Pancreas (tissue), 10 donors: ENCODE measurements at regions not wholly inside any gene's neighbourhood (a gene's known extent, or its start where the extent isn't known, plus 50 kb on each side); places are given as distances from the start of the nearest gene placed in this dataset.
A peak's percentile ranks its signal among the peaks of the same experiment; 100 is the strongest.

Source experiments
- ATAC-seq, 4 donors: fragments of 200-7000 bp; cut with Tn5 transposase; one replicate each; pipeline versions ENCODE4 v1.8.0 to v1.9.1; 2020; ENCODE audit warnings: mild to moderate bottlenecking in 4 of 4, moderate library complexity in 4 of 4
- DNase-seq, 6 donors: peaks; one replicate each; pipeline ENCODE4 v3.0.0-alpha.2; 2020
- FAIRE-seq: peaks from 2 replicates; lab custom pipeline; 2012; peaks lifted over from hg19 to GRCh38; lab: Jason Lieb, UNC
- H3K27ac ChIP-seq, 4 donors: fragments of 200-600 bp; sonication (generic); 1 replicate in 3 of 4; 2 replicates in 1 of 4; pipeline versions ENCODE4 v1.5.0 to v1.8.0; 2020
- H3K27me3 ChIP-seq, 4 donors: fragments of 200-600 bp; one replicate each; pipeline ENCODE4 v1.8.0; 2021
- H3K36me3 ChIP-seq, 3 donors: fragments of 200-600 bp; sonication (generic) in 1 of 3; one replicate each; pipeline versions ENCODE4 v1.5.0 to v1.8.0; 2020 to 2021
- H3K4me1 ChIP-seq, 3 donors: fragments of 200-600 bp; one replicate each; pipeline ENCODE4 v1.8.0; 2021
- H3K4me3 ChIP-seq, 4 donors: fragments of 200-600 bp; sonication (generic) in 2 of 4; one replicate each; pipeline versions ENCODE4 v1.5.0 to v1.8.0; 2020 to 2021
- H3K9me3 ChIP-seq, 4 donors: fragments of 200-600 bp; one replicate each; pipeline ENCODE4 v1.8.0; 2021
- WGBS, 2 donors: extraction: QIAGEN DNeasy Blood & Tissue Kit; methylation state at CpG; one replicate each; pipeline ENCODE4 v1.1.7; 2013; 5-methylcytosine and 5-hydroxymethylcytosine counted together
- intact Hi-C, 3 donors: fragments of 100-400 bp; cut with DNase I; formaldehyde crosslinking; loops; one replicate each; pipeline versions ENCODE4 v1.11.1 to v1.14.2; 2022
- TF ChIP-seq, protein P1 (sequence below), 4 donors: fragments of 200-600 bp; sonication (generic) in 3 of 4; IDR thresholded peaks; one replicate each; pipeline versions ENCODE4 v1.5.0 to v1.8.0; 2021; ENCODE audit warnings: antibody characterized with exemption in 4 of 4
- donor health status: healthy with polysubstance abuse.
- donor health status: DM: no; HTN: no; CAD: no; lungs with moderate emphysema.
- donor health status: DM: no; HTN: no; CAD: no.
- donor health status: control.
- donor health status: control.
- donor health status: Bipolar disorder and iron deficiency.
- donor health status: DM: yes; HTN: yes; CAD: no.
- donor health status: DM: no; HTN: no; CAD: no.
- donor health status: DM: no; HTN: no; CAD: no.
- donor health status: DM: yes; HTN: yes; CAD: no.

DNA sequence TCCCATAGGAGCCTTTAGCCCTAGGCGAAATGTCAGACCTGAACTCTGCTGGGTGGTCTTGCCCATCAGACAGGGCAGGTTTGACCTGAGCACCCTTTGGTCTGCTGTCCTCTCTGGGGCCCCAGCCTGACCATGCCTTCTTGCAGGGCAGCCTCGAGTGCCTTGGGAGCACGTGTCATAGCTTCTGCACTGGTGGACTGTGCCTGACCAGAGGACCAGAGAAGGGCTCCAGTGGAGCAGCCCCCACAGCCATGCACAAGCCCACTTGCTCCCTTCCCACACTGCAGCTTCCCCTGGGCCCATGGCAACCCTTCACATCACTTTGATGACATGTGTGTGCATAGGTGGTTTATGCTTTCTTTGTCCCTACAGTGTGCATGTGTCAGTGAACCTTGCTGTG is 394.0 kb downstream of the TEX13C start:
- no peak for DNase-seq
- Histone ChIP-seq H3K27ac (no peak overlapping the region), H3K4me1 (no peaks in the 10 kb centered on the region), H3K27me3 (no peaks in the 10 kb centered on the region), H3K9me3 (no peaks in the 10 kb centered on the region), H3K36me3 (no peaks in the 10 kb centered on the region), H3K4me3 (no peak overlapping the region)
- ATAC-seq: no peak
- TF ChIP-seq, protein P1, sequence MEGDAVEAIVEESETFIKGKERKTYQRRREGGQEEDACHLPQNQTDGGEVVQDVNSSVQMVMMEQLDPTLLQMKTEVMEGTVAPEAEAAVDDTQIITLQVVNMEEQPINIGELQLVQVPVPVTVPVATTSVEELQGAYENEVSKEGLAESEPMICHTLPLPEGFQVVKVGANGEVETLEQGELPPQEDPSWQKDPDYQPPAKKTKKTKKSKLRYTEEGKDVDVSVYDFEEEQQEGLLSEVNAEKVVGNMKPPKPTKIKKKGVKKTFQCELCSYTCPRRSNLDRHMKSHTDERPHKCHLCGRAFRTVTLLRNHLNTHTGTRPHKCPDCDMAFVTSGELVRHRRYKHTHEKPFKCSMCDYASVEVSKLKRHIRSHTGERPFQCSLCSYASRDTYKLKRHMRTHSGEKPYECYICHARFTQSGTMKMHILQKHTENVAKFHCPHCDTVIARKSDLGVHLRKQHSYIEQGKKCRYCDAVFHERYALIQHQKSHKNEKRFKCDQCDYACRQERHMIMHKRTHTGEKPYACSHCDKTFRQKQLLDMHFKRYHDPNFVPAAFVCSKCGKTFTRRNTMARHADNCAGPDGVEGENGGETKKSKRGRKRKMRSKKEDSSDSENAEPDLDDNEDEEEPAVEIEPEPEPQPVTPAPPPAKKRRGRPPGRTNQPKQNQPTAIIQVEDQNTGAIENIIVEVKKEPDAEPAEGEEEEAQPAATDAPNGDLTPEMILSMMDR (IDR thresholded peaks at IDR 0.05): no peak
- WGBS, 2 donors: 37 to 39% methylated on average over 3 of the region's 3 CpGs
- intact Hi-C loops: no loop called here
- no peak for FAIRE-seq

DNA sequence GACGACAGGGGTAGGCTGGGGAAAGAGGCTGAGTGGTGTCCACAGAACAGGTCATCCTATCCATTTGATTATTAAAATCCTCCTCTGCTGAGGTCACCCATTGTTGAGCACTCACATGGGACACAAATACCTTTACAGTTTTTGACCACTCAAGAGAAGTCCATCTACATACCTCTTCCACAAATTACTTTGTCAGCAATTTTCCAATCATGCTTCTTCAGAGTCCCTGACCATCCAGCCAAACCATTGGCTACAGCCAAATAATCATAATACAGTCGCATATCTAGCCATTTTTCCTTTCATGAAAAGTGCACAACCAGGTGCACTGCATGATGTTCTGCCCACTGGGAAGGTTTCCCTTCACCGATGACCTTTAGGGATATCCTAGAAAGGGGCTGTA is 407.4 kb downstream of the TEX13C start:
- no peak for DNase-seq
- no peak overlapping the region for H3K4me3 ChIP-seq
- H3K36me3 ChIP-seq: no peaks in the 10 kb centered on the region
- H3K4me1 ChIP-seq: no peaks in the 10 kb centered on the region
- no peak for ATAC-seq
- 50% methylated on average over 3 of the region's 3 CpGs for WGBS, 2 donors
- FAIRE-seq: no peak
- TF ChIP-seq, protein P1 (IDR thresholded peaks at IDR 0.05): no peak
- no peaks in the 10 kb centered on the region for H3K9me3 ChIP-seq
- intact Hi-C loops: no loop called here
- no peak overlapping the region for H3K27ac ChIP-seq
- no peaks in the 10 kb centered on the region for H3K27me3 ChIP-seq

DNA sequence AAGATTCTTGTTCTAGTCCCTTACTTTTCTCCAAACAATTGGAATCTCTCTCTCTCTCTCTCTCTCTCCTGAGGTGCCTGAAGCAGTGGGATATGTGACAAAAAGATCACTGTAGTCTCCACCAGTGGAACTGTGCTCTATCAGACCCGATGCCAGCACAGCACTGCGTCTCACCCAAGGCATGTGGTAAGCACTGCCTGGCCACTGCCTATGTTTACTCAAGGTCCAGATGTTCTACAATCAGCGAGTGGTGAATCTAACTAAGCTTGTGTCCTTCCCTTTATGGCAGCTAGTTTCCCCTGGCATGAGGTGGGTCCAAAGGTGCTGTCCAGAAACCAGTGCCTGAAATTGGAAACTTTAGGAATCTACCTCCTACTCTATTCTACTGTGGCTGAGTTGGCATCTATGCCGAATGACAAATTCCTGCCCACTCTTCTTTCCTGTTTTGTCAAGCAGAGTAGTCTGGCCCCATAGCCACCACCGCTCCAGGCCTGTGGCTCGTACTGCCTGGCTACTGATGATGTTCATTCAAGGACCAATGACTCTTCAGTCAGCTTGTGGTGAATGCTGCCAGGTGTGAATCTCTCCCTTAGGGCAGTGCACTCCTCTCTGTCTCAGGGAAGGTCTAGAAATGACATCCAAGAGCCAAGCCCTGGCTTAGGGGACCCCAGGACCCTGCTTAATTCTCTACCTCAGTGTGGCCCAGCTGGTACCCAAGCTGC is 416.5 kb downstream of the TEX13C start:
- Histone ChIP-seq H3K36me3 (no peaks in the 10 kb centered on the region), H3K27ac (no peak overlapping the region), H3K9me3 (no peaks in the 10 kb centered on the region), H3K27me3 (no peaks in the 10 kb centered on the region), H3K4me3 (no peak overlapping the region), H3K4me1 (no peaks in the 10 kb centered on the region)
- 62 to 64% methylated on average over 6 of the region's 6 CpGs for WGBS, 2 donors
- TF ChIP-seq, protein P1 (IDR thresholded peaks at IDR 0.05): no peak
- DNase-seq (no peak), ATAC-seq (no peak), FAIRE-seq (no peak)
- intact Hi-C loops: no loop called here

DNA sequence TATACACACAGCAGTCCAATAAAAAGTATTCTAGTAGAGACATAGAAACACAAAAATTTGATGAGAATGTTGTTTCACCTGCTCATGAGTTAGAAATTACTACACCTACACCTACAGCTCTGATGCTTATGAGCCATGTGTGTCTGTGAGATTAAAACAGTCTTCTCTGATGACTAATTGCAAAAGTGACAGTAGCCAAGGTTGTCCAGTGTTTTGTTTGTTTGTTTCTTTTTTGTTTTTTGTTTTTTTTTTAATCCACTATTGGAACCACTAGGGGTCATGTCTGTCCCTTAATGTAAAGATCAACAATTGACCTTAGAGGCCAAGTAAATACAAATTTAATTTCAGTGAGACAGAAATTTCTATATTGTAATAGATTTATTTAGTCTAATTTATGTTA is 423.1 kb downstream of the TEX13C start:
- no peak overlapping the region for H3K4me3 ChIP-seq
- FAIRE-seq: peak; percentile 41
- no peak for ATAC-seq
- DNase-seq: no peak
- no peaks in the 10 kb centered on the region for H3K27me3 ChIP-seq
- H3K4me1 ChIP-seq: no peaks in the 10 kb centered on the region
- H3K36me3 ChIP-seq: no peaks in the 10 kb centered on the region
- intact Hi-C loops: no loop called here
- TF ChIP-seq, protein P1 (IDR thresholded peaks at IDR 0.05): no peak
- no peaks in the 10 kb centered on the region for H3K9me3 ChIP-seq
- H3K27ac ChIP-seq: no peak overlapping the region

DNA sequence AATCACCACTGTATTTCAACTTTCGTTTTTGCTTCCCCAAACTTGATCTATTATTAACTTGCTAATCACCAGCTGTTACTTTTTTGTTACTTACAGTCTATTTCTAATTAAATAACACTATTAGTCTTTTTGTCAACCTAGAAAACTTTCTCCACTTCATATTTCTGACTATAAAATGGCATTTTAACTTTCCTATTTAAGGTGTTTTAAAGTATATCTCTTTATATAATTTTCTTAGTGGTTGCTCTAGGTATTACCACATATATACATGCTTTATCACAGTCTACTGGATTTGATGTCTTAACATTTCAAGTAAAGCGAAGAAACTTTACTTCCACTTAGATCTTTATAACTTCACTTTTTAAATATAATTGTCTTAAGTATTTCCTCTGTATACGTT is 421.2 kb downstream of the DCAF12L2 start:
- ATAC-seq (no peak), FAIRE-seq (no peak)
- intact Hi-C loops: no loop called here

More for the DNA sequence above, 421.2 kb downstream of the DCAF12L2 start:
- WGBS, 2 donors: 42 to 48% methylated on average over 3 of the region's 3 CpGs
- TF ChIP-seq, protein P1 (IDR thresholded peaks at IDR 0.05): no peak
- no peak overlapping the region for H3K27ac ChIP-seq
- H3K4me3 ChIP-seq: no peak overlapping the region
- no peaks in the 10 kb centered on the region for H3K36me3 ChIP-seq
- H3K4me1 ChIP-seq: no peaks in the 10 kb centered on the region
- no peak for DNase-seq
- no peaks in the 10 kb centered on the region for H3K9me3 ChIP-seq
- no peaks in the 10 kb centered on the region for H3K27me3 ChIP-seq
